ENCODE measurements at regions not wholly inside any gene's neighbourhood (a gene's known extent, or its start where the extent isn't known, plus 50 kb on each side); places are given as distances from the start of the nearest gene placed in this dataset.
A peak's percentile ranks its signal among the peaks of the same experiment; 100 is the strongest.

DNA sequence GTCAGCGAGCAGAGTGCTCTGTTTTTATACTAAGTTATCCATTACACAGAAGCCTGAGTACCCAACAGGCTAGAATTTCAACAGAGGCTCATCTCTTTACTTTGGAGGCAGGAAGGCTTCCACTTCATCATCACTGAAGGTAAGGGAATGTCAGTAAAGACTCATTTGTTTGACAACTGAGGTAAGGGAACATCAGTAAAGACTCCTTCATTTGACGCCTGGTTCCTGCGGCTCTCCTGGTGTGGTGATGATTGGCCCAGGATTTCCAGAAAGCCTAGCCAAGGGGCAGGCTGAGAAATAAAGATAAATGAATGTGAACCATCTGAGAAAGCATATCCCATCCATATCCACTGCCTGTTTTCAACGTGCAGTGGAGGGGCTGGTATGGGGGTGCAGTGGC lies 244.6 kb upstream of the ECI2 start:
- no peak for DNase-seq
- H3K27ac Mint-ChIP-seq: no peak overlapping the region
- peaks cover 3% of the 10 kb centered on the region for H3K27me3 Mint-ChIP-seq (ENCODE audit: insufficient read depth)
- peaks cover 30% of the 10 kb centered on the region for H3K9me3 Mint-ChIP-seq
- H3K36me3 Mint-ChIP-seq (ENCODE audit: low read depth): peaks cover 29% of the 10 kb centered on the region
- TF ChIP-seq, protein P1, sequence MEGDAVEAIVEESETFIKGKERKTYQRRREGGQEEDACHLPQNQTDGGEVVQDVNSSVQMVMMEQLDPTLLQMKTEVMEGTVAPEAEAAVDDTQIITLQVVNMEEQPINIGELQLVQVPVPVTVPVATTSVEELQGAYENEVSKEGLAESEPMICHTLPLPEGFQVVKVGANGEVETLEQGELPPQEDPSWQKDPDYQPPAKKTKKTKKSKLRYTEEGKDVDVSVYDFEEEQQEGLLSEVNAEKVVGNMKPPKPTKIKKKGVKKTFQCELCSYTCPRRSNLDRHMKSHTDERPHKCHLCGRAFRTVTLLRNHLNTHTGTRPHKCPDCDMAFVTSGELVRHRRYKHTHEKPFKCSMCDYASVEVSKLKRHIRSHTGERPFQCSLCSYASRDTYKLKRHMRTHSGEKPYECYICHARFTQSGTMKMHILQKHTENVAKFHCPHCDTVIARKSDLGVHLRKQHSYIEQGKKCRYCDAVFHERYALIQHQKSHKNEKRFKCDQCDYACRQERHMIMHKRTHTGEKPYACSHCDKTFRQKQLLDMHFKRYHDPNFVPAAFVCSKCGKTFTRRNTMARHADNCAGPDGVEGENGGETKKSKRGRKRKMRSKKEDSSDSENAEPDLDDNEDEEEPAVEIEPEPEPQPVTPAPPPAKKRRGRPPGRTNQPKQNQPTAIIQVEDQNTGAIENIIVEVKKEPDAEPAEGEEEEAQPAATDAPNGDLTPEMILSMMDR (IDR thresholded peaks at IDR 0.05): no peak
- H3K4me3 Mint-ChIP-seq: no peak overlapping the region
- peaks cover 12% of the 10 kb centered on the region for H3K4me1 Mint-ChIP-seq (ENCODE audit: low read depth)

DNA sequence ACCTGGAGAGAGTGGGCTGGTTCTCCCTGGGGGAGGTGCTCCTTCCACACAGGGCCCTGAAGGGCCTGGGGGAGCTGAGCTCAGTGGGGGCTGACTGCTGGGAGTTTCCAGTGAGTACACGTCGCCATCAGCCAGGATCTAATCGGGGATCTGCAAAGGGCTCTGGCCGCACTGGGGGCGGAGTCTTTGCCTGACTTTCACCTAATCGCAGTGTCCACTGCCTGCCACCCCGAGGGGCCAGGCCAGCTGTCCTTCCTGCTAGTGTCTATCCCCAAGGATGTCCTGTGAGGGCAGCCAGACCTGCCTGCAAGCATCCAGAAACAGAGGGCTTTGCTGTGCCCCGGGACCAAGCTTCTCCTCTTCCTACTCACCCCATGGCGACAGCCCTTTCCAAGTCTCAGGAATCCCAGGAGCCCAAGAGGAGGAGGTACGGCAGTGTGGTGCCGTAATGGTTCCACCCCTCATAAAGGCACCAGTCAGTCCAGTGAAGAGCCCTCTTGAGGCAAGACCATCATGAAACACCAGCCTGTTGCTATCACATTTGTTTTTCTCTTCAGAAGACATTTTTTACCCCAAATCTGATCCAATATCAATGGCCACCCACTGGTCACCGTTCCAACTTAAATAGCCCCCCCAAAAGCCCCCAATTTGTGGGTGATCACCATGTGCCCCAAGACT lies 243.1 kb upstream of the ECI2 start:
- no peak for DNase-seq
- Mint-ChIP-seq H3K27me3 (ENCODE audit: insufficient read depth) (peaks cover 3% of the 10 kb centered on the region), H3K9me3 (peaks cover 15% of the 10 kb centered on the region), H3K4me1 (ENCODE audit: low read depth) (peaks cover 12% of the 10 kb centered on the region), H3K27ac (no peak overlapping the region), H3K4me3 (no peak overlapping the region), H3K36me3 (ENCODE audit: low read depth) (peaks cover 16% of the 10 kb centered on the region)
- TF ChIP-seq, protein P1 (IDR thresholded peaks at IDR 0.05): no peak

DNA sequence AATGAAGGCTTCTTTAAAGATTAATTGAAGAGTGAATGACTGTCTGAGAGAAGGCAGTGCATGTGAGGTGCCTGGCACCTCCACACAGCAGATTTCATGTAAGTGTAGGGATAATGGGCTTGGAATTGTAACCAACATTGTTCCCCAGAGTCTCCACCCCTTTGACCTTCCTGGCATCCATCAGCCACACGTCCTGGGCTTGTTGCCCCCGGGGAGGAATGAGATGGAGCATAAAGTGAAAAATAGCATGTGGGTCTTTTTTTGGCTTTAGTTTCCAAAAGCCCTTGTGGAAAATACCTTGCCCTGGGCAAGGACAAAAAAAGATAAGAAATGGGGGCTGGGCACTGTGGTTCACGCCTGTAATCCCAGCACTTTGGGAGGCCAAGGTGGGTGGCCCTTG lies 242.2 kb upstream of the ECI2 start:
- peaks cover 7% of the 10 kb centered on the region for H3K9me3 Mint-ChIP-seq
- TF ChIP-seq, protein P1 (IDR thresholded peaks at IDR 0.05): no peak
- peaks cover 3% of the 10 kb centered on the region for H3K27me3 Mint-ChIP-seq (ENCODE audit: insufficient read depth)
- DNase-seq: no peak
- peaks cover 7% of the 10 kb centered on the region for H3K36me3 Mint-ChIP-seq (ENCODE audit: low read depth)
- no peak overlapping the region for H3K4me3 Mint-ChIP-seq
- H3K4me1 Mint-ChIP-seq (ENCODE audit: low read depth): peaks cover 19% of the 10 kb centered on the region
- no peak overlapping the region for H3K27ac Mint-ChIP-seq

DNA sequence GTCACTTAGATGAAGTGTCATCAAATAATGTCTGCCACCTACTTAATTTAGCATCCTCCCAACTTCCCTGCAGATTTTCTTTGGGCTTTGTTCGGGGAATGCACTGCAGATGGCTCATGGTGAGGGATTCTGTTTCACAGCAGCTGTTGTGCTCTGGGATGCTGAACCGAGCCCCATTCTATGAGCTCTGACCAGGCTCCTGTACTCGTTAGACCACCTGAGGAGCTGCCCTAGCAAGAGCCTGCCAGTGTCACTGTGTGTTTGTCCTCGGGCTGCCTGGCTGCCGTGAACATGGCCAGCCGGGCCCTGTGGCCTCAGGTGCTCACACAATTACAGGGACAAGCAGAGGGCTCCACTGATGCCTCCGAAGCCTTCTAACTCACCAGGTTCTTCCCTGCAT lies 238.8 kb upstream of the ECI2 start:
- Mint-ChIP-seq H3K36me3 (ENCODE audit: low read depth) (no peaks in the 10 kb centered on the region), H3K4me1 (ENCODE audit: low read depth) (peaks cover 41% of the 10 kb centered on the region), H3K27me3 (ENCODE audit: insufficient read depth) (peaks cover 2% of the 10 kb centered on the region), H3K27ac (no peak overlapping the region), H3K4me3 (no peak overlapping the region), H3K9me3 (no peaks in the 10 kb centered on the region)
- no peak for DNase-seq
- TF ChIP-seq, protein P1 (IDR thresholded peaks at IDR 0.05): no peak

DNA sequence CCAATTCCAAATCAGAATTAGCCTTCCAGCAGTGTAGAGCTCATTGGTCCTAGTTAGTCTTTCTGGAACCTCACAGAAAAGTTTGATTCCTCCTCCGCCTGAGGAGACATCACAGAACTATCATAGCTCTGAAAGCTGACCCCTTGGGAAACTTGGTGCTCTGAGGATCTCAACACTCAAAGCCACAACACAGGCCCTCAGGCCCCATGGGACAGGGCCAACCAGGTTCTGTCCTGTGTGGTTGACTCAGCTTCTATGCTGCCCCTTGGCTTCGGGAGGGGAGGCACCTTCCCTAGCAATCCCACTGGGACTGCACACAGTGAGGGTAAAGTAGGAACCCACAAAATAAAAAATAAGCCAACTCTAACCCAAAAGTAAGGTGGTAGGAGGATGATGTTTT lies 237.5 kb upstream of the ECI2 start:
- Mint-ChIP-seq H3K36me3 (ENCODE audit: low read depth) (no peaks in the 10 kb centered on the region), H3K9me3 (no peaks in the 10 kb centered on the region), H3K27me3 (ENCODE audit: insufficient read depth) (peaks cover 2% of the 10 kb centered on the region), H3K27ac (peak overlapping the region; percentile 39; the same call in 1 of the 2 replicates), H3K4me1 (ENCODE audit: low read depth) (peaks cover 55% of the 10 kb centered on the region), H3K4me3 (no peak overlapping the region)
- TF ChIP-seq, protein P1 (IDR thresholded peaks at IDR 0.05): no peak
- no peak for DNase-seq
